Stimulated activated naive CD8-positive, alpha-beta T cell treated with anti-CD3 and anti-CD28 coated beads, Interleukin-15, amount 100 ng/mL, for 72 hours (primary cell): ENCODE measurements at regions not wholly inside any gene's neighbourhood (a gene's known extent, or its start where the extent isn't known, plus 50 kb on each side); places are given as distances from the start of the nearest gene placed in this dataset.
A peak's percentile ranks its signal among the peaks of the same experiment; 100 is the strongest.

Source experiments
- ATAC-seq: fragments of 150-1000 bp; cut with Tn5 transposase; 2 replicates; pipeline ENCODE4 v1.10.0; 2021; ENCODE audit warnings: mild to moderate bottlenecking, moderate library complexity
- DNase-seq, 2 donors: peaks; one replicate each; pipeline ENCODE4 v3.0.0; 2021 to 2022
- H3K27ac Mint-ChIP-seq, 2 donors: one replicate each; pipeline ENCODE4 v1.8.0; 2022; ENCODE audit warnings: mild to moderate bottlenecking in 2 of 2, mixed read lengths in 2 of 2, moderate library complexity in 2 of 2
- H3K27me3 Mint-ChIP-seq: one replicate; pipeline ENCODE4 v1.8.0; 2022; ENCODE audit warnings: mixed read lengths
- H3K4me1 Mint-ChIP-seq: one replicate; pipeline ENCODE4 v1.8.0; 2022; ENCODE audit warnings: mild to moderate bottlenecking, mixed read lengths
- H3K4me3 Mint-ChIP-seq, 2 donors: one replicate each; pipeline ENCODE4 v1.8.0; 2022; ENCODE audit warnings: mild to moderate bottlenecking in 2 of 2, mixed read lengths in 2 of 2, moderate library complexity in 1 of 2
- H3K9me3 Mint-ChIP-seq, 2 donors: one replicate each; pipeline ENCODE4 v1.8.0; 2022; ENCODE audit warnings: mixed read lengths in 2 of 2

GRCh38 chr10:3233486-3233990, 61.0 kb upstream of the PITRM1 start:
- H3K4me3 Mint-ChIP-seq = no peak overlapping the region
- no peaks in the 10 kb centered on the region for H3K4me1 Mint-ChIP-seq
- peaks cover 70% of the 10 kb centered on the region for H3K27me3 Mint-ChIP-seq
- H3K27ac Mint-ChIP-seq = no peak overlapping the region
- H3K9me3 Mint-ChIP-seq = no peaks in the 10 kb centered on the region
- no peak for DNase-seq
- no peak for ATAC-seq

- Mint-ChIP-seq H3K27me3 (peaks cover 56% of the 10 kb centered on the region), H3K27ac (no peak overlapping the region), H3K4me1 (no peaks in the 10 kb centered on the region), H3K4me3 (no peak overlapping the region), H3K9me3 (no peaks in the 10 kb centered on the region)
- DNase-seq = no peak
- no peak for ATAC-seq
Measured at GRCh38 chr10:3231951-3232730, 59.6 kb upstream of the PITRM1 start.

- ATAC-seq (no peak), DNase-seq (no peak)
- H3K27me3 Mint-ChIP-seq = peaks cover 37% of the 10 kb centered on the region
- H3K9me3 Mint-ChIP-seq = no peaks in the 10 kb centered on the region
- no peak overlapping the region for H3K27ac Mint-ChIP-seq
- no peaks in the 10 kb centered on the region for H3K4me1 Mint-ChIP-seq
- no peak overlapping the region for H3K4me3 Mint-ChIP-seq
Measured at GRCh38 chr10:3229815-3230214, 57.2 kb upstream of the PITRM1 start.

GRCh38 chr10:3228629-3228945, 56.0 kb upstream of the PITRM1 start:
- ATAC-seq (no peak), DNase-seq (peak in 1 of 2 donors; percentile 17)
- peaks cover 27% of the 10 kb centered on the region for H3K27me3 Mint-ChIP-seq
- H3K9me3 Mint-ChIP-seq = no peaks in the 10 kb centered on the region
- H3K27ac Mint-ChIP-seq = no peak overlapping the region
- no peak overlapping the region for H3K4me3 Mint-ChIP-seq
- no peaks in the 10 kb centered on the region for H3K4me1 Mint-ChIP-seq

- ATAC-seq (no peak), DNase-seq (no peak)
- Mint-ChIP-seq H3K9me3 (no peaks in the 10 kb centered on the region), H3K27ac (no peak overlapping the region), H3K4me1 (no peaks in the 10 kb centered on the region), H3K4me3 (no peak overlapping the region), H3K27me3 (peaks cover 13% of the 10 kb centered on the region)
Measured at GRCh38 chr10:3226960-3227744, 54.6 kb upstream of the PITRM1 start.

GRCh38 chr10:3225561-3225960, 53.0 kb upstream of the PITRM1 start:
- no peak for ATAC-seq
- Mint-ChIP-seq H3K9me3 (no peaks in the 10 kb centered on the region), H3K4me3 (no peak overlapping the region), H3K27ac (no peak overlapping the region), H3K27me3 (no peaks in the 10 kb centered on the region), H3K4me1 (peaks cover 9% of the 10 kb centered on the region)
- DNase-seq = no peak

GRCh38 chr10:3224241-3224640, 51.7 kb upstream of the PITRM1 start:
- Mint-ChIP-seq H3K4me3 (no peak overlapping the region), H3K27ac (no peak overlapping the region), H3K27me3 (no peaks in the 10 kb centered on the region), H3K9me3 (peaks cover 3% of the 10 kb centered on the region in 2 donors), H3K4me1 (peaks cover 9% of the 10 kb centered on the region)
- DNase-seq = no peak
- ATAC-seq = no peak

- DNase-seq (no peak), ATAC-seq (no peak)
- Mint-ChIP-seq H3K4me3 (no peak overlapping the region), H3K4me1 (peaks cover 9% of the 10 kb centered on the region), H3K27me3 (no peaks in the 10 kb centered on the region), H3K27ac (no peak overlapping the region), H3K9me3 (peaks cover 10% of the 10 kb centered on the region in 2 donors)
Measured at GRCh38 chr10:3222626-3223025, 50.0 kb upstream of the PITRM1 start.
